WI38 (cell line): ENCODE measurements at regions not wholly inside any gene's neighbourhood (a gene's known extent, or its start where the extent isn't known, plus 50 kb on each side); places are given as distances from the start of the nearest gene placed in this dataset.
"Not testable (repeated sequence)": the region's sequence is repeated elsewhere in the genome, so short reads cannot be mapped to it uniquely, and the experiment has no call there.

Experiments
- H3K4me3 ChIP-seq: 2 replicates; pipeline ENCODE4 v1.5.1; 2011; ENCODE audit warnings: low read depth, mild to moderate bottlenecking, control low read depth, low read length
- TF ChIP-seq, protein P1 (sequence below): IDR thresholded peaks from 2 replicates; pipeline ENCODE4 v1.5.1; 2012; ENCODE audit warnings: low read depth, mild to moderate bottlenecking, control low read depth, low read length

DNA sequence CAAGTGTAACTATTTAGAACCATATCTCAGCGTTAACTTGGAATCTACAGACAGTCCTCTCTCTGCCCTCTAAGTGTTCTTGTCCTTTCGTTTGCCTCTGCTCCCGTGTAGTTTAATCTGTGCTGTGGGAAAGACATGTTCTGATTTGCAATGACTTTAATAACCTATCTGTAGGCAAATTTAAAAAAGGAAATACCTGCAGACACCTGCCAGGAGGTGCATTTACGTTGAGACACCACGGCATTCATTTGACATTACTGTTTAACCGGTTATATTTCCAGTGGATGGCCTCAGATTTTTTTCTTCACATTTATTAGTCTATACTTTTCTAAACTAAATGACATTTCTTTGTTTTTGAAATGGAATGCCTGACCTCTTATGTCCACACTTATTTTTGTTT lies 997.9 kb upstream of the PCDH7 start:
- no peak overlapping the region for H3K4me3 ChIP-seq
- TF ChIP-seq, protein P1, sequence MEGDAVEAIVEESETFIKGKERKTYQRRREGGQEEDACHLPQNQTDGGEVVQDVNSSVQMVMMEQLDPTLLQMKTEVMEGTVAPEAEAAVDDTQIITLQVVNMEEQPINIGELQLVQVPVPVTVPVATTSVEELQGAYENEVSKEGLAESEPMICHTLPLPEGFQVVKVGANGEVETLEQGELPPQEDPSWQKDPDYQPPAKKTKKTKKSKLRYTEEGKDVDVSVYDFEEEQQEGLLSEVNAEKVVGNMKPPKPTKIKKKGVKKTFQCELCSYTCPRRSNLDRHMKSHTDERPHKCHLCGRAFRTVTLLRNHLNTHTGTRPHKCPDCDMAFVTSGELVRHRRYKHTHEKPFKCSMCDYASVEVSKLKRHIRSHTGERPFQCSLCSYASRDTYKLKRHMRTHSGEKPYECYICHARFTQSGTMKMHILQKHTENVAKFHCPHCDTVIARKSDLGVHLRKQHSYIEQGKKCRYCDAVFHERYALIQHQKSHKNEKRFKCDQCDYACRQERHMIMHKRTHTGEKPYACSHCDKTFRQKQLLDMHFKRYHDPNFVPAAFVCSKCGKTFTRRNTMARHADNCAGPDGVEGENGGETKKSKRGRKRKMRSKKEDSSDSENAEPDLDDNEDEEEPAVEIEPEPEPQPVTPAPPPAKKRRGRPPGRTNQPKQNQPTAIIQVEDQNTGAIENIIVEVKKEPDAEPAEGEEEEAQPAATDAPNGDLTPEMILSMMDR: no peak

DNA sequence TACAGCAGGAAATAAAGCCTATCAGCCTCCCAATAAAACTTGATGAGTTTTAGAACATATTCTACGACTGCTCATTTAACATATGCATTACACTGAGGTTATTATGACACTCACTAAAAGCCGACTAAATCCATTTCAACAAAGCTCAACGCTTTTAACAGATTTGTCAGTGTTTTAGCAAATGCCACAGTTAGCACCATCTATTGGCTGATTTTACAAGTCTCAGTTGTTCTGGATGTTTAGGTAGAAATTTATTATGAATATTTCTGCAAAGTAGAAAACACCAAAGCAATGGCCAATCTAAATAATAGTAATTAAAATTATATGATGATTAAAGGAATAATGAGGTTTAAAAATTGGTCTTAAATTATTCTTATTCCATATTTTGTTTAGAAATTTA lies 993.2 kb upstream of the PCDH7 start:
- H3K4me3 ChIP-seq: no peak overlapping the region
- TF ChIP-seq, protein P1: no peak

DNA sequence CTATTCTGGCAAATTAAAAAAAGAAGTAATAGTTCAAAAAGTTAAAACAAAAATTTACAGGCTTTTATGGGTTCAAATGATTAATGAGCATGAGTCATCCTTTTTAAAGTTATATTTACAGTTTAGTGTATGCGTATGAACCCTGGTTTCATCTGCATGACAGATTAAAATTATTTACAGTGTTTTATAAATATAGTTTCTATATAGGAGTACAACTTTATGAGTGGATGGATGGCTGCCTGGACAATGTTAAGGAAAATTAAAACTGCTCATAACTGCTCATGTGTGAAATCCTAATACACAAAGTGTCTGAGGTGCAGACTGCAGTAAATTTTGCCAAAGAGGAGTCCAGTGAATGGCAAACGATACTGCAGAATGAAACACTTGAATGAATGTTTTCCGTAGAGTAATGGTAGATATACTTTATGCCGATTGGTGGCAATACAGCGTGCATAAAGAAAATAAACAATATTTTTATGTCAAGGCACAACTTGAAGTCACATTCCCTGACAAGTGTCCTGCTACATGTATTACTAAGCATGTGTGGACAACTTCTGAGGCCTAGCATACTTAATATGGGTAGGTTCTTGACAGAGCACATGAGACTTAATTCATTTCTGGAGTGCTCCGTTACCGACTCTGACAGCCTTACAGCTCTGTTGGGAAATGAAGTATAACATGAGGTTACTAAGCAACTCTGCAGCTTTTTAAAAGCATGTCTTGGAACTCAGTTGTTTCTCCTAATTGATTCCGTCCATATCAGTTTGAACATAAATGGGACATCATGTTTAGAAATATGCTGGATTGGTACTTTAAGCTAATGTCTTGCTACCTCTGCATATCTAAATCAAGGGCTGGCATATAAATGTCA lies 985.6 kb upstream of the PCDH7 start:
- TF ChIP-seq, protein P1: no peak
- H3K4me3 ChIP-seq: no peak overlapping the region

DNA sequence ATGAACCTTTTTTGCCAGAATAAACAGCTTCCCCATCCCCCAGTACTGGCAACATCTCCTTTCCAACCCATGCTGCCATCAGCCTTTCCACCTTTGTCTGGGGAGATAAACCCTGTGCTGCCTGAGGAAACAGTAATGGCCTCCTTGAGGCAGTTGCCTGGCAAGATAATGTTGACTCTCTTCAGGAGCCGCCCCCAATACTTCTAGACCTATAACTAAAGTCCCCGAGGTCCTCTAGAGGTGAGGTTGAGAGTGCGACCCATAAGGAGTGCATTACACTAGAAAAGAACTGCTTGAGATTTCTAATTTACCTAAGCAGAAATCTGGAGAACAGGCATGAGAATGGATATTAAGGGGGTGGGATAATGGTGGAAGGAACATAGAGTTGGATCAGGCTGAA lies 963.2 kb upstream of the PCDH7 start:
- no peak overlapping the region for H3K4me3 ChIP-seq
- TF ChIP-seq, protein P1: no peak

DNA sequence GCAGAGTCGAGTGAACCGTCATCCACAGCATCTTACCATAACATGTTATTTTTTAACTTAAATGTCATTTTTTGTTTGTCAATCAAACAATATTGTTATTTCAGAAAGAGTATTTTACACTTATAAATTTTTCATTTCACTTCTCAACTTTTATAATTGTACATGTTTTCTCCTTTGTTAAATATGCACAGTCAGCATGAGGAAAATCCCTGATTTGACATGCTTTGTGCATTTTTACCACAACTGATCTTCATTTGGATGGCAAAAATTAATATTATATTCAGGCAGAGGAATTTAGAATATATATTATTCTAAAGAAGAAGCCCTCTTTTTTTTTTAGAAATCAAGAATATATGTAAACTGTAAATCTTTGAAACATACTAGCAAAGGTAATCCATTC lies 958.0 kb upstream of the PCDH7 start:
- H3K4me3 ChIP-seq: no peak overlapping the region
- TF ChIP-seq, protein P1: no peak

DNA sequence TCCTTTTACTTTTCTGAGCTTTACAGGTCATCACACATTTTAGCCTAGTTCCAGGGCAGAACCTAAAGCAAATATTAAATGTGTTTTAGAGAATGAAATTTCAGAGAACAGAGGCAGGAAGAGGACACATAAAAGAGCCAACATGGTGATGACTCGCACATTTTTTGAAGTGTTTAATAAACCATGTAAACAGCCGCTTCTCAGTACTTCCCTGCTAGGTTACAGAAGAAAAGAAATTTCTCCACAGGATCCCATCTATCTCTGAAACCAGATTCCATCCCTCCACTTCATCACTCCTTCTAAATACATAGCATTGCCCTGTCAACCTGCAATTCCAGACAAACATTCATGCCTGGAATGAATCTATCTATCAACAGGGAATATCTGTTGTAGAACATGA lies 949.5 kb upstream of the PCDH7 start:
- TF ChIP-seq, protein P1: no peak
- H3K4me3 ChIP-seq: no peak overlapping the region

DNA sequence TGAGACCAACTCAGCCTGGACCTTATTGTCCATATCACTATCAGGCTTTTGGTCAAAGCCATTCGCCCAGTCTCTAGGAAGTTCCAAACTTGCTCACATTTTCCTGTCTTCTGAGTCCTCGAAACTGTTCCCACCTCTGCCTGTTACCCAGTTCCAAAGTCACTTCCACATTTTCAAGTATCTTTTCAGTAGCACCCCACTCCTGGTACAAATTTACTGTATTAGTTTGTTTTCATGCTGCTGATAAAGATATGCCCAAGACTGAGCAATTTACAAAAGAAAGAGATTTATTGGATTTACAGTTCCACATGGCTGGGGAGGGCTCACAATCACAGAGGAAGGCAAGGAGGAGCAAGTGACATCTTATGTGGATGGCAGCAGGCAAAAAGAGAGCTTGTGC lies 932.0 kb upstream of the PCDH7 start:
- not testable (repeated sequence) for H3K4me3 ChIP-seq

DNA sequence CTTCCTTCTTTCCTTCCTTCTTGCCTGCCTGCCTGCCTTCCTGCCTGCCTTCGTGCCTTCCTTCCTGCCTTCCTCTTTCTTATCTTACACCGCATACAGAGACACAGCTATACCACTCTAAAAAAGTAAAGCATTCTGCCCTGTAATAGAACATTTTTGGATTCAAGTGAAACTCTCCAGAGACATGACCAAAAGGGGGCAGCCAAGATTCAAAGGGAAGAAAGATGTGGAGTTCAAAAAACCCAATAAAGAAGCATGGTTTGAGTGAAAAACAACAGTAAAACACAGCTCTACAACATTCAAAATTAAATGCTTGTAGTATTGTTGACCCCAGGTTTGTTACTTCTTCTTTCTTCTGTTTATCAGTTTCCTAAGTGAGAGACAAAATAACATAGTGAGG lies 914.9 kb upstream of the PCDH7 start:
- TF ChIP-seq, protein P1: no peak
- no peak overlapping the region for H3K4me3 ChIP-seq
